ENCODE measurements at regions not wholly inside any gene's neighbourhood (a gene's known extent, or its start where the extent isn't known, plus 50 kb on each side); places are given as distances from the start of the nearest gene placed in this dataset.
"Not testable (repeated sequence)": the region's sequence is repeated elsewhere in the genome, so short reads cannot be mapped to it uniquely, and the experiment has no call there.

DNA sequence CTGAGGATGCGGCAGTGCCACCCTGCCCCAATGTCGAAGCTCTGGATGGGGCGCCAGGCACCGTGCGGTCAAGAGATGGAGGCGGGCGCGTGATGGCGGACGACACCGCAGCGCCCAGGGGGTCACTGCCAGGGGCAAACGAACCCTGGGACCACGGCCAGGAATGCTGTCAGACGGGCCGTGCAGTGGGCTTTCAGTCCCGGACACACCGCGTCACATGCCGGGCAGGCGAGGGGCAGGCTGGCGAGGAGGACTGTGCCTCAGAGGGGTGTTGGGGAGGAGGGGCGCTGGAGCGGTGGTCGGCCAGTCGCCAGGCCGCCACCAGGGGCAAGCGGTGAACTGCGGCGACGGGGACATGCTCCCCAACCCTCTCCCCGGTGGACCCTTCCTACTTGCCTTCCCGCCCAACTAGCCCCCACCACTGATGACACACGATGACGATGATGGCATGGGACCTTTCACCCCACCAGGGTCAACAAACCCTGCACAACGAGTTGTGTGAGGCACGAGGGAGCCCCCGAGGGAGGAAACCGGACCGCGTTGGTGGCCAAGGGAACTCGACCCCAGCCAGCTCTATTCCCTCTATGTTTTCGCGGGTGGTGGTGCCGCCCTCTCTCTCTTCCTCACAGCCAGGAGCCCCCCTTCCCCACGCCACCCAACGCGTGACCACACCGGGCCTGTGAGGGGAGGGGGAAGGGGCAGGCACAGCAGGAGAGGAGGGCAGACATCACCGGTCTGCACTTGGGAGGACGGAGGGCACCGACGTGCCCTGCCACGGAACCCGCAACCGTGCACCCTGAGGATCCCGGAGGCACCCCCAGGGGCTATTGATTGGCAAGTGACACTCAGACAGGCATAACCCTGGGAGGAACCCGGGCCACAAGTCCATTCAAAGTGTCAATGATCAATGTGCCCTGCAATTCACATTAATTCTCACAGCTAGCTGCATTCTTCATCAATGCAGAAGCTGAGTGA is 1960.9 kb upstream of the DEFB115 start:
- no peak for DNase-seq

DNA sequence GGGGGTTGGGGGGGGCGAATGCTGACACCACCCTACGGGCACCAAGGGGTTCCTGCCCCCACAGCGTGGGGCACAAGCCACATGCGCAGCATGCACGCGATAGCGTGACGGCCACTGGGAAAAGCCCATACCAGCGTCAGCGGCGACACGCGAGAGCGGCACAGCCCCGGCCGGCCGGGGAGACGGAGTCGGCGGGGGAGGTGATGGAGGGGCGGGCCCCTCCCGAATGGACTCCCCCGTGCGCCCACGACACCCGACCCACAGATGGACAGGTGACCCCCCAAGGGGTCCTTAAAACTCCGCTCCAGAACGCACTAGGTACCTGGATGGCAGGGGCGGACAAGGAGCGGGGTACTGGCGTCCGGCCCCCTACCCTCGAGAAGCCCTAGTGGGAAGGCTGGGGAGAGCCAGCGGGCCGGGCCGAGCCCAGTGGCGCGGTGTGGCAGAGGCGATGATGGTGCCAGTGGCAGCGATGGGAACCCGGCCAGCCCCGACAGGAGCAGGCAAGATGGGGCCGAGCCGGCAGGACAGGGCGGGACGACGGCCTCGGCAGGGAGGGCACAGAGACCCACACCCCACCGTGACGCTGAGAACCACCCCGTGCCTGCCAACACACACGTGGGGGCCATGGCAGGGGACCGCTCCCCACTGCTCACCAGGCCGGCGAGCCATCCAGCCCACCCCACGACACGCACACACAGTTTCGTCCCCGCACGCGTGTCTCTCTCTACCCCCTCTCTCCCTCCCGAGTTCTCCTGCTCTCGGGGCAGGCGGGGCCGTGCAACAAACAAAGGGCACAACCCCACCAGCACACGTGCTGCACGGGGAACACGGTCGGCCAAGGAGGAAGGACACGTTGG is 1959.8 kb upstream of the DEFB115 start:
- DNase-seq, result no peak

DNA sequence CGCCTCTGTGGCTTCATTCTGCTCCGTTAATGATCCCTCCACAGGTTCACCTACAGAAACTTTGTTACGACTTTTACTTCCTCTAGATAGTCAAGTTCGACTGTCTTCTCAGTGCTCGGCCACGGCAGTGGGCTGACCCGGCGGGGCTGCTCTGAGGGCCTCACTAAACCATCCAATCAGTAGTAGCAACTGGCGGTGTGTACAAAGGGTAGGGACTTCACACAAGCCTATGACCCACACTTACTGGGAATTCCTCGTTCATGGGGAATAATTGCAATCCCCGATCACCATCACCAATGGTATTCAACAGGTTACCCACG is 1959.2 kb upstream of the DEFB115 start:
- no peak for DNase-seq

DNA sequence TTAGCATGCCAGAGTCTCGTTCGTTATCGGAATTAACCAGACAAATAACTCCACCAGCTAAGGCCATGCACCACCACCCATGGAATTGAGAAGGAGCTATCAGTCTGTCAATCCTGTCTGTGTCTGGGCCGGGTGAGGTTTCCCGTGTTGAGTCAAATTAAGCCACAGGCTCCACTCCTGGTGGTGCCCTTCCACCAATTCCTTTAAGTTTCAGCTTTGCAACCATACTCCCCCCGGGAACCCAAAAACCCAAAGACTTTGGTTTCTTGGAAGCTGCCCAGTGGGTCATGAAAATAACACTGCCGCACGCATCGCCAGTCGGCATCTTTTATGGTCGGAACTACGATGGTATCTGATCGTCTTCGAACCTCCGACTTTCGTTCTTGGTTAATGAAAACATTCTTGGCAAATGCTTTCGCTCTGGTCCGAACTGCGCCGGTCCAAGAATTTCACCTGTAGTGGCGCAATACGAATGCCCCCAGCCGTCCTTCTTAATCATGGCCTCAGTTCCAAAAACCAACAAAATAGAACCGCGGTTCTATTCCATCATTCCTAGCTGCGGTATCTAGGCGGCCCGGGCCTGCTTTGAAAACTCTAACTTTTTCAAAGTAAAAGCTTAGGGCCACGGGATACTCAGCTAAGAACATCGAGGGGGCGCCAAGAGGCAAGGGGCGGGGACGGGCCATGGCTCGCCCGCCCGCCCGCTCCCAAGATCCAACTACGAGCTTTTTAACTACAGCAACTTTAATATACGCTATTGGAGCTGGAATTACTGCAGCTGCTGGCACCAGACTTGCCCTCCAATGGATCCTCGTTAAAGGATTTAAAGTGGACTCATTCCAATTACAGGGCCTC is 1958.5 kb upstream of the DEFB115 start:
- DNase-seq, result no peak

DNA sequence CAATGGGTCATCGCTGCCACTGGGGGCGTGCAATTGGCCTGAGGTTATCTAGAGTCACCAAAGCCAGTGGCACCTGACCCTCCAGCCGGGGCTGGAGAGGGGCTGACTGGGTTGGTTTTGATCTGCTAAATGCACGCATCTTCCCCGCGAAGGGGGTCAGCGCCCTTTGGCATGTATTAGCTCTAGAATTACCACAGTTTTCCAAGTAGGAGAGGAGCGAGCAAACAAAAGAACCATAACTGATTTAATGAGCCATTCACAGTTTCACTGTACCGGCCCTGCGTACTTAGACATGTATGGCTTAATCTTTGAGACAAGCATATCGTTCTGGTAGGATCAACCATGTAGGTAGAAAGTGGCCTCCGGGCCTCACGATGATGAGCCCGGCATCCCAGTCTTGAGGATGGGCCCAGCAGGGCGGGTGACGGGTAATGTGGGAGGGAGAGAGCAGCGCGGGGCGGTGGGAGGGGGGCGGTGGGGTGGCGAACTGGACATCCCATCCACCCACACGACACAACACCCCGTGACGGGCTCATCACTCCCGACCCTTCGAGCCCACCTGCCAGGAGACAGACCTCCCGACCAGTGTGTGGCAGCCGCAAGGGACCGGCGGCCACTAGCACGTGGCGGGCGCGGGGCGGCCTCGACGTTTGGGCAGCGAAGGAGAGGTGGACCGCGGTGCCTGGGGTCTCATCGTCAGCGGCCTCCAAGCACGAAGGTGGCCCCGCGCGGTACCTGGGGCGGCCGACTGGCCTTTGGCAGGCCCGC is 1957.5 kb upstream of the DEFB115 start:
- DNase-seq, result no peak

DNA sequence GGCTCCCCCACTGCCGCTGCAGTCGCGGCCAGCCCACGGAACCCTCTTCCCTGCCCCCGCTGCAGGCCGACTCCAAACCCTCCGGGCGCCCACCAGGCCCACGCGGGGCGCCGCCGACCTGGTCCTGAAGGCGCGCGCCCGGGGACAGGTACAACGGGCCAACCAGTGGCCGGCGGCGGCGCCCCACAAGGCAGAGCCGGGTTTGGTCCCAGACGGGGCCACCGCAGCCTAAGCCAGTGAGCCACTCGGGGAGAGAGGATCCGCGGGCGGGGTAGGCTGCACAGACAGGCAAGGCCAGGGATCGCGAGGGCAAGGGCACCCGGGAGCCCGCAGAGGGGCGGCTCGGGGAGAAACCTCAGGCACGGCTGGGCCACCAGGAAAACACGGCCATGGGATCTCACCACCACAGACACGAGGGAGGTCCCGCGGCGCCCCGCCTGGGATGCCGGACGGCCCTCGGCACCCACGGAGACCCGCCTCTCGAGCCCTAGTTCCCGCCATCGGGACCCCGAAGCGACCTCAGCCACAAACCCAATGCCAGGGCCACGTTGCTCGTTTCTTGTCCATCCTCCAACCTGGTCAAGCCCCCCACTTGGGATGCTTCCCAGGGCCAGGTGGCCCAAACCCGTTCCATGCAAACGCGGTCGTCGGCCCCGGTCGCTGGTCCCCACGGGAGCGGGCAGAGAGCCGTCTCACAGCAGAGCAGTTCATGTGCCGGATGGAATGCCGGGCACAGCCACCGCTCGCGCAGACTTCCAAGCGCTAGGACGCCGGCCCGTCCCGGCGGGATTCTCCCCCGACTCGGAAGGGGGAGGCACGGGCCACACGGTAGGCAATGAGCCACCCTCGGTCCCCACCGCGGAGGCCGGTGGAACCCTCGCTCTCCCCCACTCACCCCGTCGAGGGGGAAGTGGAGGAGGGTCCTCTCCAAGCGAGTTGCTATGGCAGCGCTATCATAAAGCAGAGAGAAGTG is 1956.6 kb upstream of the DEFB115 start:
- DNase-seq, result no peak

DNA sequence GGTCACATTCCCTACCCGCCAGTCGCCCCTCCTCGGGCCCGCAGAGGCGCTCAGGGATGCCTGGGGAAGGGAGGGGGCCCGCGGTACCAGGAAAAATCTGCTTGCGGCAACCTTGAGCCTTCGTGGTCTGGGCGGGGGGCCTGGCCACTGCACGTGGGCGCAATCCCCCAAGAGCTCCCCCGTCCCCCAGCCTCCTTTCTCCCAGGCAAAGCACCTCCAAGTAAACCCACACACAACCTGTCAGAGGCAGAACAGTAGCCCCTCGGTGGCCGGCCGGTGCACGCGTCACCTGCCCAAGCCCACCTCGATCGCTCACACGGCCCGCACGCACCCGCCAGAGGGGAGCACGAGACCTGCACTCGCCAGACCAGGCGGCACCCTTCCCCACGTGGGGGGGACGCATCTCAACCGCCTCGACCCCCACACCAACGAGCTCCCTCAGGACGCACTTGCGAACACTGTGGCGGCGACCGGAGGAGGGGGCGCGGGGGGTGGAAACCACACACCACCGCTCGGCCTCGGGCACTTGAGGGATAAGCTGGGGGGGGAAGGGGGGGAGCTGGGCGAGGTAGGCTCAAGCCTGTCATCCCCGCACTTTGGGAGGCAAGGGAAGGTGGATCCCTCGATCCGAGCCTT is 1955.7 kb upstream of the DEFB115 start:
- no peak for DNase-seq

DNA sequence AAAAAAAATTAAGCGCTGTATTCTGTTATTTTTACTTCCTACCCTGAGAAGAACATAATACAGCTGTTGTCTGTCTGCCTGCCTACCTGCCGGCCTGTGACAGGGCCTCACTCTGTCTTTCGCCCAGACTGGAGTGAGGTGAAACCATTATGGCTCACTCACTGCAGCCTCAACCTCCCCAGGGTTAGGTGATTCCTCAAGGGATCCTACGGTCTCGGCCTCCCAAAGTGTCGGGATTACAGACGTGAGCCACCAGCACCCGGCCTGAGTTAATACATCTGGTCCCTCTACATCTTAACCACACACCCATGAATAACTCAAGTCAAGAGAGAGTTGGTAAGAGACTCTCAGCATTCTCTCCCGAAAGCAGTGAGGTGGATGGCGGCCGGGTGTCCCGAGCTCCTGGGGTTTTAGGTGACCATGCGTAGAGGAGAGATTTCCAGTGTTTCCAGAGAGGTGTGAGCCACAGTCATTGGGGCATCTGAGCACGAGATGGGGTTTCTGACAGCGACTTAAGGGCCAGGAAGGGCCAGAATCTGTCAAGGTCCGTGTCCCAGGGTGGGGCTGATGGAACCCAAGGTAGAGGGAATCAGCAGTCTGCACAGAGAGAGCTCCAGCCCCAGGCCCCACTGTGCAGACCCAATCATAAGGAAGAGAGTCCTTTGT is 1954.4 kb upstream of the DEFB115 start:
- no peak for DNase-seq

DNA sequence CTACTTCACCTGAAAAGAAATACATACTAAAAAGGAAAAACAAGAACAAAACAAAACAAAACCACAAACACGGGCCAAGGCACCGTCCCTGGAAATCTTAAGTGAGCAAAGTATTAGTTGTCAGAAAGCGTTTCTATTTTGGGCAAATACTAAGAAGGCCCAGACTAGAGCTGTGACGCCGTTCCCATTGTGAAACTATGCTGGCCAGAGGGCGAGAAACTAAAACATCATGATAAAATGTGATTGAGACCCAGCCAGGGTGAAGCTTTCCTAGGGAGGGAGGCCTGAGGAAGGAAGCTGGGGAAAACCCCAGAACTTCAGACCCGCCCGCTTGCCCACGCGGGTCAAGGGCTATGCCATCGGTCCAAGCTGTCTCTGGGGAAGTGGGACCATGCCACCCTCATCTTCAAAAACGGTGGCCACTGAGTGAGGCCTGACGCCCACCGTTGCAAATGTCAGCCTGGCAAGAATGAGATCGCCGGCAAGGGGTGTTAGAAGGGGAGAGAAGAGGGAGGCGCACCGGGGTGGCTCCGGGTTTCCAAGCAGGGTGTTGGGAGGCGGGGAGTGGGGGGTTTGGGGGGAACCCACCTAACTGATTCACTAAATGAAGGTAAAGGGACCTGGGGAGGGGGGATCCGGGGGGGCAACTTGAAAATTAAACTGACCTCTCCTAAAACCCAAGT is 1950.9 kb upstream of the DEFB115 start:
- DNase-seq, result peak in 1 of 2 donors; percentile 21

DNA sequence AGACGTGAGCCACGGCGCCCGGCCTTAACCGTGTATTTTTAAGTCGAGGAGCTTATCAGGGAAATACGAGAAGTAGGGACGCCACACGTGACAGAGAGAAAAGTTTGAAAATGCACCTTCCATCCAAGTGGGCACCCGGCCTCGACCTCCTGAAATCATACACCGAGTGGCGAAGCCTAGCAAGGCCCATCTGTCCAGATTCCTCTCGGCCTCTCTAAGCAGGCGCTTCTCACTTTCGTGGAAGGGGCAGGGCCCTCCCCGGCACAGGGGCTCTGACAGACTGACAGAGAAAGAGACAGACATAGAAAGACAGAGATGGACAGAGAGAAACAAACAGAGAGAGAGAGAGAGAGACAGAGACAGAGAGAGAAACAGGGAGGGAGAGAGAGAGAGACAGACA is 1950.0 kb upstream of the DEFB115 start:
- not testable (repeated sequence) for DNase-seq

DNA sequence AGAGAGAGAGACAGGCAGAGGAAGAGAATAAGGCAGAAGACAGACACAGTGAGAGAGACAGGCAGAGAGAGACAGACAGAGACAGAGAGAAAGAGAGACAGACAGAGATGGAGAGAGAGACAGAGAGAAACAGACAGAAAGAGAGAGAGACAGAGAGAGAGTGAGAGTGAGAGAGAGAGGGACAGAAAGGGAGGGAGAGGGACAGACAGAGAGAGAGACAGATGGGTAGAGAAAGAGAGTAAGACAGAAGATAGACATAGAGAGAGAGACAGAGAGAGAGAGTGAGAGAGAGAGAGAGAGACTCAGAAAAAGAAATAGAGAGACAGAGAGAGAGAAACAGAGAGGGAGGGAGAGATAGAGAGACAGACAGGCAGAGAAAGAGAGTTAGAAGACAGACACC is 1948.5 kb upstream of the DEFB115 start:
- DNase-seq, result not testable (repeated sequence)

DNA sequence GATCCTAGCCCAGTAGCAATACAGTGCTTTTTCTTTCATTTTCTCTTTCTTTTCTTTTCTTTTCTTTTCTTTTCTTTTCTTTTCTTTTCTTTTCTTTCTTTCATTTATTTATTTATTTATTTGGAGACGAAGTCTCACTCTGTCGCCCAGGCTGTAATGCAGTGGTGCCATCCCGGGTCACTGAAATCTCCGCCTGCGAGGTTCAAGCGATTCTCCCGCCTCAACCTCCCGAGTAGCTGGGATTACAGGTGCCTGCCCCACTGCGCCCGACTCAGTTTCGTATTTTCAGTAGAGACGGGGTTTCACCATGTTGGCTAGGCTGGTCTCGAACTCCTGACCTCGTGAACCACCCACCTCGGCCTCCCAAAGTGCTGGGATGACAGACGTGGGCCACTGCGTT is 1948.0 kb upstream of the DEFB115 start:
- not testable (repeated sequence) for DNase-seq

DNA sequence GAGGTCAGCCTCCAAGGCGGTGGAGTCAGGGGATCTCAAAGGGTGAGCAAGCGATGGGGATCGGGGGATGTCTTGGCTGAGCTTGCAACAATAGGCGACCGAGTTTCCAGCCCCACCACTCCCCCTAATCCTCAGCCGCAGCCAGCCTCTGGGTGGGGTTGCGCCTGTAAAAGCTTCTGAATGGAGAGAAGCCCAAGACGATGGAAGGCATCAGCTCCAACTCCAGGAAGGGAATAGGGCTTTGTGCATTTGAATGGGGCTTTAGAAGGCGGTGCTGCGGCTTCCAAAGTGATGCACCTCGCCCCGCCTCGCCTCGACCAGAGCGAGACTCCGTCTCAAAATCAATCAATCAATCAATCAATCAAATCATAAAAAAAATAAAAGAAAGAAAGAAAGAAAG is 1946.4 kb upstream of the DEFB115 start:
- DNase-seq, result not testable (repeated sequence)

DNA sequence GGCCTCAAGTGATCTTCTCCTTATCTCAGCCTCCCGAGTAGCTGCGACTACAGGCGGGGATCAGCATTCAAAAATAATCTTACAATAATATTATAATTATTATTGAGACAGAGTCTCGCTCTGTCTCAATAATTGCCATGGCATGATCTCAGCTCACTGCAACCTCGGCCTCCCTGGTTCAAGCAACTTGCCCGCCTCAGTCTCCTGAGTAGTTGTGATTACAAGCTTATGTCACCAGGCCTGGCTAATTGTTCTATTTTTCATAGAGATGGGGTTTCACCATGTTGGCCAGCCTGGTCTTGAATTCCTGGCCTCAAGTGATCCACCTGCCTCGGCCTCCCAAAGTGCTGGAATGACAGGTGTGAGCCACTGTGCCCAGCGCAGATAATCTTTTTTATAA is 1944.8 kb upstream of the DEFB115 start:
- not testable (repeated sequence) for DNase-seq

DNA sequence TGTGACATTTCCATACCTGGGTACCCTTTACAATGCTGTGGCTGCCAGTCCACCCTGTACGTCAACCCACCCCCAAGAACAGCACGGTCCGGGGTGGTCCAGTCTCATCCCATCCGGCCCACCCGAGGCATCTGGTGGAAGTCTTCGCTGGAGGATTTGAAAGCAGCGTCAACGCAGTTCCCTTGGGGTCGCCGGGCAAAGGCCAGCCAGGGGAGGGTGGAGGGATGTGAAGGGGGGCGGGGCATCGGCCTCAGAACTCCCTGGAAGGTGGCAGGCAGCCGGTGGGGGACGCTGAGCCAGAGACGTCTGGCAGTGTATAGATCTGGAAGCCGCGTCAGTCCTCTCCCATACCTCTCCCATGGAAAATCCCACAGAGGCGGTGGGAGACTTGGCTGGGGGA is 1944.0 kb upstream of the DEFB115 start:
- no peak for DNase-seq

DNA sequence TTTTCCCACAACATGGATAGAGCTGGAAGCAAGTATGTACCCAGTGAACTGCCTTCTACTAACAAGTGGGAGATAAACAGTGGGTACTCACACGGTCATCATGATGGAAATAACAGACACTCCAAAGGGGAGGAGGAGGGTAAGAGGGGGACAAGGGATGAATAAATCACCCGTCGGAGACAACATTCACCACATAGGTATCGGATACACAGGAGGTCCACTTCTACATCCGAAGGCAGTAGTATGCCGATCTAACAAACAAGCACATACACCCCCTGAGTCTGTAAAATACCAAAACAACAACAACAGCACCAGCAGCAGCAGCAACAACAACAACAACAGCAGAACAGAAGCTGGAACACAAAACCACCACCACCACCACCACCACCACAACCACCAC is 1943.2 kb upstream of the DEFB115 start:
- DNase-seq, result no peak

DNA sequence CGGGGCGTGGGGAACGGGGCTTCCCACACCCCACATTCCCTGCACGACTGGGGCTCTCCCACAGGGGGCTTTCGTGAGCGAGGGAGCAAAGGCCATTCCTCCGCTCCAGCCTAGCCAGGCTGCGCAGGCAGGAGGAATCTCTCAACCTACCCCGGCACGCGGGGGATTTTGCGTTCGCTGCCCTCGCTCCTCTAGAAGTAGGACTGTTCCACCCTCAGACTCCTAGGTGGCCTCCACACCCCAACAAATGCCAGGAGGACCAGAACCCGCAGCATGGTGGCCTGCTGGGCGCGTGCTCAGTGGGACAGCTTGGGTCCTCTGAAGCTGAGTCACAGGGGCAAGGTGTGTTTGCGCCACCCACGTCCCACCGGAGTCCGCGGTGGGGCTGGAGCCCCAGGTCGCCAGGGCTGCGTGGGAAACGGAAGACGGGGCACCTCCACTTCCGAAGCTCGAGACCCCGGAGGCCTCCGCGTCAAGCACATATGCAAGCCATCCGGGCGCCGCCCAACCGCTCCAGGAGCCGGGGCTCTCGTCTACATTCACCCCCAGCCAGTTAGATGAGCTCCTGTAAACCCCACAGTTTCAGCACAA is 1938.5 kb upstream of the DEFB115 start:
- DNase-seq, result no peak

DNA sequence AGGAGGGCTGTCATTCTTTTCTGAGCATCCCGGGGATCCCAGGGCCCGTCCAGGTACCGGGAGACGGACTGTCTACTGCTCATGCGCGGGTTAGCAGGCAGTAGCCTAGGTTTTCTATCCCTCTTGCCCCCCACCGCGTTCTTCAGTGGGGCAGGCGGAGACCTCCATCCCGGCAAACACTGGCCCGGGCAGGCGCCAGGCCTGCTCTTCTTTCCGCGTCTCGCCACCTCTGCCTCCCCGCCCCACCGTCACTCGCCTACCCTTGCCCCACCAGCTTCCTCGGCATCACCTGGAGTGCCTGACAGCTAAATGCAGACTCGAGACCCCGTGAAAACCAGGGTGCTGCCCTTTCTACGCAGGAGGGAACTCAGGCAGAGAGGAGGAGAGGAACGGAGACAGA is 1937.7 kb upstream of the DEFB115 start:
- no peak for DNase-seq

Measured in activated CD4-positive, alpha-beta T cell treated with anti-CD3 and anti-CD28 coated beads for 4 hours (primary cell).